Spleen (tissue), 11 donors: ENCODE measurements at regions not wholly inside any gene's neighbourhood (a gene's known extent, or its start where the extent isn't known, plus 50 kb on each side); places are given as distances from the start of the nearest gene placed in this dataset.
"Not testable (repeated sequence)": the region's sequence is repeated elsewhere in the genome, so short reads cannot be mapped to it uniquely, and the experiment has no call there.

ENCODE experiments used
- DNase-seq: peaks from one replicate; pipeline ENCODE4 v3.0.0-alpha.2; 2020
- H3K27ac ChIP-seq, 8 donors: fragments of 200-600 bp; sonication (generic) in 7 of 8; 1 replicate in 4 of 8; 2 replicates in 4 of 8; pipeline versions ENCODE4 v1.5.0 to v1.8.0; 2016 to 2021; ENCODE audit warnings: inconsistent platforms in 4 of 8, mild to moderate bottlenecking in 4 of 8, moderate library complexity in 1 of 8
- H3K27me3 ChIP-seq, 7 donors: fragments of 200-600 bp; sonication (generic) in 6 of 7; replicated peaks in 1 of 7; 1 replicate in 4 of 7; 2 replicates in 3 of 7; pipeline versions ENCODE4 v1.5.0 to v1.8.0; 2016 to 2021; ENCODE audit warnings: inconsistent platforms in 3 of 7, mild to moderate bottlenecking in 1 of 7
- H3K36me3 ChIP-seq, 6 donors: fragments of 200-600 bp; sonication (generic) in 5 of 6; 1 replicate in 4 of 6; 2 replicates in 2 of 6; pipeline versions ENCODE4 v1.5.0 to v1.8.0; 2016 to 2021; ENCODE audit warnings: inconsistent platforms in 2 of 6
- H3K4me1 ChIP-seq, 6 donors: fragments of 200-600 bp; sonication (generic) in 5 of 6; 1 replicate in 3 of 6; 2 replicates in 3 of 6; pipeline versions ENCODE4 v1.5.0 to v1.8.0; 2016 to 2021; ENCODE audit warnings: inconsistent platforms in 3 of 6
- H3K4me3 ChIP-seq, 8 donors: fragments of 200-600 bp; sonication (generic) in 7 of 8; 1 replicate in 4 of 8; 2 replicates in 4 of 8; pipeline versions ENCODE4 v1.5.0 to v1.8.0; 2016 to 2021; ENCODE audit warnings: inconsistent platforms in 4 of 8, mild to moderate bottlenecking in 4 of 8, moderate library complexity in 2 of 8
- H3K9me3 ChIP-seq, 8 donors: fragments of 200-600 bp; sonication (generic) in 7 of 8; 1 replicate in 4 of 8; 2 replicates in 4 of 8; pipeline versions ENCODE4 v1.5.0 to v1.8.0; 2016 to 2021; ENCODE audit warnings: inconsistent platforms in 4 of 8
- CTCF ChIP-seq, 11 experiments: fragments of 200-600 bp in 7 of 11; fragments of 450-650 bp in 4 of 11; sonication (generic) in 4 of 11; IDR thresholded peaks in 8 of 11; conservative IDR thresholded peaks in 3 of 11; 1 replicate in 7 of 11; 2 replicates in 4 of 11; pipeline versions ENCODE4 v1.4.0 to v1.8.0; 2016 to 2021; ENCODE audit warnings: antibody characterized with exemption in 11 of 11, inconsistent platforms in 4 of 11, mild to moderate bottlenecking in 1 of 11
- POLR2A ChIP-seq, 3 donors: fragments of 450-650 bp; IDR thresholded peaks; one replicate each; pipeline ENCODE4 v1.5.1; 2017; ENCODE audit warnings: antibody characterized with exemption in 3 of 3, mild to moderate bottlenecking in 1 of 3
- POLR2AphosphoS5 ChIP-seq, 3 donors: sonication (generic); formaldehyde crosslinking; IDR thresholded peaks; one replicate each; pipeline ENCODE4 v1.5.1; 2017; ENCODE audit warnings: antibody characterized with exemption in 3 of 3
- WGBS, 5 donors: extraction: QIAGEN DNeasy Blood & Tissue Kit in 3 of 5; methylation state at CpG; one replicate each; pipeline versions ENCODE4 v1.1.5 to v1.1.7; 2013 to 2018; 5-methylcytosine and 5-hydroxymethylcytosine counted together
- intact Hi-C: fragments of 100-400 bp; cut with DNase I; formaldehyde crosslinking; loops from one replicate; pipeline ENCODE4 v1.15.0; 2023; ENCODE audit warnings: low total_unique reads
- donor health status: healthy with polysubstance abuse.
- donor health status: DM: no; HTN: no; CAD: no; lungs with moderate emphysema.
- donor health status: DM: no; HTN: no; CAD: no.
- donor health status: Bipolar disorder and iron deficiency.
- donor health status: healthy.
- donor health status: DM: no; HTN: no; CAD: no.
- donor health status: DM: yes; HTN: yes; CAD: no.

- peaks cover 0 to 8% (median 5%) of the 10 kb centered on the region in 6 donors for H3K4me1 ChIP-seq
These were observed 171.7 kb downstream of the TLE3 start for GRCh38 chr15:69926006-69926405.

GRCh38 chr15:69926721-69927120 lies 171.0 kb downstream of the TLE3 start:
- no peak for DNase-seq
- no peaks in the 10 kb centered on the region for H3K27me3 ChIP-seq
- H3K9me3 ChIP-seq: peaks cover 3 to 33% (median 25%) of the 10 kb centered on the region in 8 donors
- H3K36me3 ChIP-seq: no peaks in the 10 kb centered on the region
- no peak overlapping the region for H3K27ac ChIP-seq
- H3K4me3 ChIP-seq: no peak overlapping the region
- intact Hi-C loops: no loop called here
- peaks cover 0 to 8% (median 5%) of the 10 kb centered on the region in 6 donors for H3K4me1 ChIP-seq
- whole genome bisulfite sequencing, 5 donors: 89 to 100% (median 100%) methylated on average over 1 of the region's 1 CpG
- TF ChIP-seq CTCF (IDR thresholded peaks at IDR 0.05 in 8 of 11, conservative IDR thresholded peaks at IDR 0.05 in 3 of 11) (no peak), POLR2A (IDR thresholded peaks at IDR 0.05) (no peak)

More at GRCh38 chr15:69926006-69926405, 171.7 kb downstream of the TLE3 start:
- H3K27ac ChIP-seq: no peak overlapping the region
- 74 to 94% (median 90%) methylated on average over 1 of the region's 1 CpG for WGBS, 5 donors
- no peak overlapping the region for H3K4me3 ChIP-seq
- TF ChIP-seq POLR2A (IDR thresholded peaks at IDR 0.05): no peak
- TF ChIP-seq POLR2AphosphoS5 (IDR thresholded peaks at IDR 0.05): no peak
- no peak for TF ChIP-seq CTCF (IDR thresholded peaks at IDR 0.05 in 8 of 11, conservative IDR thresholded peaks at IDR 0.05 in 3 of 11)
- H3K27me3 ChIP-seq: no peaks in the 10 kb centered on the region
- H3K36me3 ChIP-seq: no peaks in the 10 kb centered on the region
- intact Hi-C loops: no loop called here
- H3K9me3 ChIP-seq: peaks cover 3 to 33% (median 25%) of the 10 kb centered on the region in 8 donors
- no peak for DNase-seq

GRCh38 chr15:69928890-69929289 lies 168.8 kb downstream of the TLE3 start:
- WGBS, 5 donors: 86 to 95% (median 89%) methylated on average over 1 to 2 of the region's 2 CpGs
- H3K4me1 ChIP-seq: not testable (repeated sequence)

GRCh38 chr15:69929905-69930630 lies 167.6 kb downstream of the TLE3 start:
- WGBS, 5 donors: 85 to 91% (median 89%) methylated on average over 10 of the region's 10 CpGs

More at GRCh38 chr15:69928890-69929289, 168.8 kb downstream of the TLE3 start:
- Histone ChIP-seq H3K9me3 (peaks cover 3 to 27% (median 18%) of the 10 kb centered on the region in 8 donors), H3K27me3 (peaks cover 0 to 11% (median 0%) of the 10 kb centered on the region in 7 donors)
- H3K36me3 ChIP-seq, DNase-seq, intact Hi-C loops, H3K4me3 ChIP-seq, H3K27ac ChIP-seq: not testable (repeated sequence)

More at GRCh38 chr15:69929905-69930630, 167.6 kb downstream of the TLE3 start:
- Histone ChIP-seq H3K36me3 (no peaks in the 10 kb centered on the region), H3K27ac (no peak overlapping the region), H3K4me1 (no peaks in the 10 kb centered on the region), H3K9me3 (peaks cover 0 to 18% (median 10%) of the 10 kb centered on the region in 8 donors), H3K4me3 (no peak overlapping the region), H3K27me3 (peaks cover 0 to 13% (median 0%) of the 10 kb centered on the region in 7 donors)
- intact Hi-C loops: no loop called here
- TF ChIP-seq POLR2AphosphoS5 (IDR thresholded peaks at IDR 0.05) (no peak), POLR2A (IDR thresholded peaks at IDR 0.05) (no peak), CTCF (IDR thresholded peaks at IDR 0.05 in 8 of 11, conservative IDR thresholded peaks at IDR 0.05 in 3 of 11) (no peak)
- DNase-seq: no peak
